HEK293T (cell line): ENCODE measurements at regions not wholly inside any gene's neighbourhood (a gene's known extent, or its start where the extent isn't known, plus 50 kb on each side); places are given as distances from the start of the nearest gene placed in this dataset.
"Not testable (repeated sequence)": the region's sequence is repeated elsewhere in the genome, so short reads cannot be mapped to it uniquely, and the experiment has no call there.

Experiments
- CTCF ChIA-PET: fragments of 350-600 bp; formaldehyde crosslinking; extraction: SDS; loops from one replicate; lab custom pipeline; 2021; ENCODE audit warnings: antibody characterized with exemption, inconsistent platforms; lab: Yijun Ruan, JAX
- POLR2A ChIA-PET: fragments of 350-600 bp; formaldehyde crosslinking; extraction: SDS; loops from one replicate; lab custom pipeline; 2020; ENCODE audit warnings: antibody characterized with exemption, inconsistent platforms; lab: Yijun Ruan, JAX
- DNase-seq: peaks from one replicate; pipeline ENCODE4 v3.0.0; 2012; ENCODE audit warnings: mixed read lengths; ENCODE audit errors: extremely low spot score
- L3MBTL2 ChIP-seq: fragments of 450-650 bp; conservative IDR thresholded peaks from 2 replicates; pipeline ENCODE4 v1.6.1; 2016; ENCODE audit warnings: mild to moderate bottlenecking
- ZNF384 ChIP-seq: fragments of 450-650 bp; IDR thresholded peaks from 2 replicates; pipeline ENCODE4 v1.6.1; 2016
- TF ChIP-seq, protein P1 (sequence below): fragments of 450-650 bp; IDR thresholded peaks from 2 replicates; pipeline ENCODE4 v1.6.1; 2016

DNA sequence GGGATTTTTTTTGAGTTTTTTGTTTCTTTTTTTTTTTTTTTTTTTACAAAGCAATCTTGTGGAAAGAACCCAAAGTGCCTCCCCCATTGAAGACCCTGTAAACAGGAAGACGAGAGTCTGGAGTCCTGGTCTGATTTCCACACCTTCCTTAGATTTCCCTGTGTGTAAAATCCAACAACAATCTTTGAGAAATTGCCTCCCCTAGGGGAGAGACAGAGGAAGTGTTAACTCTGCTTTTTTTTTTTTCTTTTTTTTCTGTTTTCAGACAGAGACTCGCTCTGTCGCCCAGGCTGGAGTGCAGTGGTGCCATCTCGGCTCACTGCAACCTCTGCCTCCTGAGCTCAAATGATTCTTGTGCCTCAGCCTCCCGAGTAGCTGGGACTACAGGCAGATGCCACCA, 82.0 kb upstream of the CLEC6A start:
- CTCF ChIA-PET: interaction anchor here (0.7 kb wide), 1 partner anchor 1224 kb away, joined by 4 read pairs; no protein-coding TSS in a partner anchor
- POLR2A ChIA-PET: not testable (repeated sequence)
- peak; percentile 16 for DNase-seq
- TF ChIP-seq ZNF384: peak; percentile 72

DNA sequence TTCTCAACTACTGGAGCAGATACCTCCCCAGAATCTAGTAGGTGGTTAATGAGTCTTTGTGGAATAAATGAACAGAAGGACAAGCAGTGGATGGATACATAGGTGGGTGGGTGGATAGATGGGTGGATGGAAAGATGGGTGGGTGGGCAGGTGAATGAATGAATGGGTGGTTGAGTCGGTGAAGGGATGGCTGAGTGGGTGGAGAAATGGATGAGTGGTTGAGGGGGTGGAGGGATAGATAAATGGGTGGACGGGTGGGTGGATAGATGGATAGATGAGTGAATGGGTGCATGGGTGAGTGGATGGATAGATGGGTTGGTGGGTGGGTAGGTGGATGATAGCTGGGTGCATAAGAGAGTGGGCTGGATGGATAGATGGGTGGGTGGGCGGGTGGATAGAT, 80.6 kb upstream of the CLEC6A start:
- CTCF ChIA-PET, POLR2A ChIA-PET, DNase-seq: not testable (repeated sequence)

DNA sequence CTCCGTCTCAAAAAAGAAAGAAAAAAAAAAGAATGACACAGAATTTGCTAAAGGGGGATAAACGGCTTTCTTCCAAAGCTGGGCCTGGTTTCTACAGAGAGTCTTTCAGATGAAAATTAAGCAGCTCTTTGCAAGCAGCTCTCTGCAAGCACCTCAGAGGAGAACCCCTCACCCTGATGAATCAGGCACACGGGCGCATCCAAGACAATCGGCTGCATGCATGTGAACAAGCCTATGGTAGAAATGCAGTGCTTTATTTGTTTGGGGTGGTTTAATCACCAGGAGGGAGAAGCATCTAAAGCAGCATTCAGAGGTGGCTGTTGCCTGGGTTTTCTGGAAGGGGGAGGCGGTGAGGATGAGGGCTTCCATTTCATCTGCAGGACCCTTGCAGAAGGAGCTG, 78.0 kb upstream of the CLEC6A start:
- DNase-seq, POLR2A ChIA-PET, CTCF ChIA-PET: not testable (repeated sequence)

DNA sequence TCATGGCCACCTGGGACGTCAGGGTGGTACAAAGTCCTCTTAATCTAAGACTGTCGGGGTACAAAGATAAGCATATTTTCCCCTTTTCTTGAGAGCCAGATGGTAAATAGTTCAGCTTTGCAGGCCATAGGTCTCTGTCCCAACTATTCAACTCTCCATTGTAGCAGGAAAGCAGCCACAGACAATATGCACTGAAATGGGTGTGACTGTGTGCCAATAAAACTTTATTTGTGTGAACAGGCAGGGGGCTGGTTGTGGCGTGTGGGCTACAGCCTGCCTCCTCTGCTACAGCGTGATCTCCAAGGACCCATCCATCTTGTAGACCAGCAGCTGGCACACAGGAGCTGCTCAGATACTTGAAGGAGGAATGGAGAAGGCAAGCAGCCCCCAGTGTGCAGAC, 73.2 kb upstream of the CLEC6A start:
- POLR2A ChIA-PET, DNase-seq, CTCF ChIA-PET: not testable (repeated sequence)

DNA sequence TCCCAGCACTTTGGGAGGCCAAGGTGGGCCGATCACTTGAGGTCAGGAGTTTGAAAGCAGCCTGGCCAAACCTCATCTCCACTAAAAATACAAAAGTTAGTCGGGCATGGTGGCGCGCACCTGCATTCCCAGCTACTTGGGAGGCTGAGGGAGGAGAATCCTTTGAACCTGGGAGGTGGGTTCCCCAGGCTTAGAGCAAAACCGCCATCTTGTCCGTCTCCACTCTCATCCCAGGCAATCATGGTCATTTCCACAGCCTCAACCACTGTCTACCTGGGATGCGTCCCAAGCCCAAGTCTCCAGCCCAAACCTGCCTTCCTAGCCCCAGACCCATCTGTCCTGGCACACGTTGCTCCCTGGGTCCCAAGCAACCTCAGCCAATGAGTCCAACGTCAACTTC, 71.1 kb upstream of the CLEC6A start:
- CTCF ChIA-PET, POLR2A ChIA-PET, DNase-seq: not testable (repeated sequence)

DNA sequence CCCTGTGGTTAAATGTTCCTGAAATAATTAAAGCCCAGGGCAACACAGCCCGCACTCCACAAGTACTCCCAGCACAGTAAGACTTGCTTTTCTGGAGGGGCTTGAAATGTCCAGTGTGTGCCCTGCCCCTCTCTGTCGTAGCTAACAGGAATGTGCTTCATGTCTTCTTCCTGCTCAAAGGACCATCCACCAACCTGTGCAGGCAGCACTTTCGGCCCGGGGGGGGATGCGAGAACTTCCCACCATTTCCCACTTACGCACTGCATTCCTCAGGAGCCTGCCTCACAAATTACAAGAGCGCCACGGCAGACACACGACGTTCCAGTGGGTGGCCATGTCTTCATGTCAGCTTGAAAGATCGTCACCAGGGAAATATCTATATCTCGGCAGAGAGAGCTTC, 70.3 kb upstream of the CLEC6A start:
- DNase-seq, CTCF ChIA-PET, POLR2A ChIA-PET: not testable (repeated sequence)

DNA sequence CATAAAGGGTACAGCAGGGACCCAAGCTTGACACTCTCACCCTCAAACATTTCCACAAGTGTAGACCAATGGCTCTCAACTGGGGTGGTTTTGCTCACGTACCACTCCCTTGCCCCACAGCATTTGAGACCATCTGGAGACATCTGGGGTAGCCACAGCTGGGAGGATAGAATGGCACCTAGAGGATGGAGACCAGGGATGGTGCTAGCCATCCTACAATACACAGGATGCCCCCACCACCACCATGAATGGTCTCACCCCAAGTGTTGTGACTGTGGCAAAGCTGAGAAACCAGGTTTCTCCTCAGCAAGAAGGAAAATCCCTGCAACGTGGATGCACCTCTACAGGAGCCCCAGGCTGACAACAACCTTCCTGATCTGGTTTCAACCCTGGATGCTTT, 69.1 kb upstream of the CLEC6A start:
- POLR2A ChIA-PET, CTCF ChIA-PET, DNase-seq: not testable (repeated sequence)

DNA sequence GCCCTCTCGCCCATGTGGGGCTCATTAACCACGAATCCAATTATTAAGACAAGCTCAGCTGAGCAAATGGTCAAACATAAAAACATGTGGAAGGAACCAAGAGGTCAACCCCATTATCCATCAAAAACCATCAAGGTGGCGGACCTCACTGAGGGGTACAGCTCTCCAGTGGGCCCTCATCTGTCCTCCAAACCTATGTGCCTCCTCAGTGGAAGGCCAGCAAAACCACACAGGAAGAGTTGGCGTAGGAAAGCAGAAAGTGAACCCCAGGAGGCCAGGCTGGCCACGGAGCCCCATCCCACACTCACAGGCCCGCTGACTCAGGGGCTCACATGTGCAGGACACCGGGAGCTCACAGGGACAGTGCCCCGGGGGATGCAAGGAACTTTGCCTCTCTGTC, 66.5 kb upstream of the CLEC6A start:
- POLR2A ChIA-PET, CTCF ChIA-PET, DNase-seq: not testable (repeated sequence)

DNA sequence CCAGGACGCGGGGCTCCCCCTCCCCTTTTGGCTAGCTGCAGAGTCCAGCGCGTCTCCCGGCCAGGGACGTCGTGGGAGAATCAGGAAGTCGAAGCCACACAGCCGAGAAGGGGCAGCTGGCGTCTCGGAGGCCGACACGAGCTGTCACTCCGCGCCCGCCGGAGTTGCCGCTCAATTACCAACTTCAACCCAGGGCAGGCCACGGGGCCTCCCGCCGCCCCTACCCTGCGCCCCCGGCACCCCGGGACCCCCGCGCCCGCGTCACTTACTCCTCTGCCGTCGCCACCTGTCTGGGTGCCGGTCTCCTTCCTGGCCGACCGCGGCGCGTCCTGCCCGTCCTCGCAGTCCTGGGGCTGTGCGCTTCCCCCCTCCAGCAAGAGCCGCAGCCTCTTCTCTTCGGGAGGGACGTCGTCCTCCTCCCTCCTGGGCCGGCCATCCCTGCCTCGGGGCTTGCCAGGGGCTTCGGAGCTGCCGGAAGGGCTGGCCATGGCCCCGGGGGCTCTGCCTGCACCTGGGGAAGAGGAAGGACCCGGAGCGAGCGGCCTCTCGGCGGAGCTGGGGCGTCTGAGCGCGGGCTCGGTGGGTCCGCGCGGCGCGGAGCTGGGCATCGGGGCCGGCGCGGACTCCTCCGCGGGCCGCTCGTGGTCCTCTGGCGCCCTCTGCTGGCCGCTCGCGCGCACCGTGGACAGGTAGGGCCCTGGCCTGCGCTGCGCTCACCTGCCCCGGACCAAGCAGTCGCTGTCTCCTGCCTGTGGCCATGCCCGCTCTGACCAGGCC, 65.6 kb upstream of the CLEC6A start:
- CTCF ChIA-PET: interaction anchor here (0.6 kb wide), 1 partner anchor 60 kb away, joined by 4 read pairs; no protein-coding TSS in a partner anchor
- POLR2A ChIA-PET: not testable (repeated sequence)
- DNase-seq: peak; percentile 39
- peak; percentile 16; the same call in 1 of the 2 replicates for TF ChIP-seq L3MBTL2

DNA sequence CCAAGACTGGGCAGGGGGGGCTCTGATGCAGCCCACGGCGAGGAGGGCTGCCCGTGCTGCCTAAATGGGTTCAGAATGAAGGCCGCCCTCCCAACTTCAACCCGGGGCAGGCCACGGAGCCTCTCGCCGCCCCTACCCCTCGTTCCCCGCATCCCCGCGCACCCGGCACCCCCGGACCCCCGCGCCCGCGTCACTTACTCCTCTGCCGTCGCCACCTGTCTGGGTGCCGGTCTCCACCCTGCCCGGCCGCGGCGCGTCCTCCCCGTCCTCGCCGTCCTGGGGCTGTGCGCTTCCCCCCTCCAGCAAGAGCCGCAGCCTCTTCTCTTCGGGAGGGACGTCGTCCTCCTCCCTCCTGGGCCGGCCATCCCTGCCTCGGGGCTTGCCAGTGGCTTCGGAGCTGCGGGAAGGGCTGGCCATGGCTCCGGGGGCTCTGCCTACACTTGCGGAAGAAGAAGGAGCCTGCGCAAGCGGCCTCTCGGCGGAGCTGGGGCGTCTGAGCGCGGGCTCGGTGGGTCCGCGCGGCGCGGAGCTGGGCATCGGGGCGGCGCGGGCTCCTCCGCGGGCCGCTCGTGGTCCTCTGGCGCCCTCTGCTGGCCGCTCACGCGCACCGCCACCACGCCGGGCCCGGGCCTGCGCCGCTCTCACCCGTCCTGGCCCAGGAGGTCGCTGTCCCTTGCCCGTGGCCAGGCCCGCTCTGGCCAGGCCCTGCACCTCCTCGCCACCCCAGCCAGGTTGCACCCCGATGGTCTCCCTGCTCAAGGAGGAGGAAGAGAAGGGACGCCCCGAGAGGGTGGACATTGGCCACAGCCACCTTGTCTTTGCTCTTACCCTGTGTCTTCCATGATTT, 59.3 kb upstream of the CLEC6A start:
- POLR2A ChIA-PET: not testable (repeated sequence)
- DNase-seq: peak; percentile 37
- CTCF ChIA-PET: interaction anchor here (0.7 kb wide), 1 partner anchor 166 kb away, joined by 3 read pairs; no protein-coding TSS in a partner anchor

DNA sequence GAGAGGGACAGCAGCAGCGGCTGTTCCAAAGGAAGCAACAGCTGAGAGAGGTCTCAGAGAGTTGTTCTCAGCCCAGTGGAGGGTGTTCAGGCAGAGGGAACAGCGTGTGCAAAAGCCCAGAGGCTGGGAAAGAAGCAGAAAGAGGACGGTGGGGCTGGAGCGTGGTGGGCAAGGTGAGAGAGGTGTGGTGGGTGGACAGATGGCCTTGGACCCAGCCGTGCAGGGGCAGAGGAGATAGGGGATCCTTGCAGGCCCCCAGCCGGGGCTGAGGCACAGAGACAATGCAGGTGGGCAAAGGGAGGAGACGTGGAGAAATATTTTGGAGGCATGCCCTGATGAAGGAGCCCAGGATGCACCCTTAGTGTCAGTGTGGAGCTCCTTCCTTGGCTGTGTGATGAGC, 58.4 kb upstream of the CLEC6A start:
- CTCF ChIA-PET, DNase-seq, POLR2A ChIA-PET: not testable (repeated sequence)

DNA sequence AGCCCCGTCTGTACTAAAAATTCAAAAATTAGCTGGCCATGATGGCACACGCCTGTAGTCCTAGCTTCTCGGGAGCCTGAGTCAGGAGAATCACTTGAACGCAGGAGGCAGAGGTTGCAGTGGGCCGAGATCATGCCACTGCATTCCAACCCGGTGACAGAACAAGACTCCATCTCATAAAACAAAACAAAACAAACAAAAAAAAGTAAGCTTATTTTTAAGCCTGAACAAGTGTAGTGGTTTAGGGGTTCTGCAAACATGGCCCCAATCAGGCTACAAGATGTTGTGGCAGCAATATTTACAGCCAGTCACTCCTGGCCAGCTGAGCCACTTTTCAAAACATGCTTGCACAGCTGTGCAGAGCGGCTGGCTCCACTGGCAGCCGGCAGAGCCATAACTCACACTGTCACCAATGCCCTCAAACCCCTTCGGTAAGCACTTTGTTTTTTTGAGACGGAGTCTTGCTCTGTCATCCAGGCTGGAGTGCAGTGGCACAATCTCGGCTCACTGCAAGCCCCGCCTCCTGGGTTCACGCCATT, 56.2 kb upstream of the CLEC6A start:
- POLR2A ChIA-PET, DNase-seq, CTCF ChIA-PET: not testable (repeated sequence)
- TF ChIP-seq, protein P1, sequence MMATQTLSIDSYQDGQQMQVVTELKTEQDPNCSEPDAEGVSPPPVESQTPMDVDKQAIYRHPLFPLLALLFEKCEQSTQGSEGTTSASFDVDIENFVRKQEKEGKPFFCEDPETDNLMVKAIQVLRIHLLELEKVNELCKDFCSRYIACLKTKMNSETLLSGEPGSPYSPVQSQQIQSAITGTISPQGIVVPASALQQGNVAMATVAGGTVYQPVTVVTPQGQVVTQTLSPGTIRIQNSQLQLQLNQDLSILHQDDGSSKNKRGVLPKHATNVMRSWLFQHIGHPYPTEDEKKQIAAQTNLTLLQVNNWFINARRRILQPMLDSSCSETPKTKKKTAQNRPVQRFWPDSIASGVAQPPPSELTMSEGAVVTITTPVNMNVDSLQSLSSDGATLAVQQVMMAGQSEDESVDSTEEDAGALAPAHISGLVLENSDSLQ: peak; percentile 68

DNA sequence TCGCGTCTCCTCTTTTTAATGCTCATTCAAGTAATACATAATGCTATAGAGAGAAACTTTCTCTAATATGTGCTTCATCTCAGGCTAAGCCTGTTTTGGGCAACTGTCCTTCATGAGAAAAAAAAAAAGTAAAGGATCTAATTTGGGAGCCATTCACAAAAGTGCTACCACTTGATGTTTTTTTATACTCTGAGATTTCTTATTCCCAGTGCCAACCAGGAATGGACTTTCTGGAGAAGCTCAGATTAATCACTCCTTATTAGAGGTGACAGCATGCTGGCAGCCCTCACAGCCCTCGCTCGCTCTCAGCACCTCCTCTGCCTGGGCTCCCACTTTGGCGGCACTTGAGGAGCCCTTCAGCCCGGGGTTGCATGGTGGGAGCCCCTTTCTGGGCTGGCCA, 51.9 kb upstream of the CLEC6A start:
- POLR2A ChIA-PET, DNase-seq: not testable (repeated sequence)
- CTCF ChIA-PET: interaction anchor here (0.7 kb wide), 1 partner anchor 214 kb away, joined by 3 read pairs; no protein-coding TSS in a partner anchor

DNA sequence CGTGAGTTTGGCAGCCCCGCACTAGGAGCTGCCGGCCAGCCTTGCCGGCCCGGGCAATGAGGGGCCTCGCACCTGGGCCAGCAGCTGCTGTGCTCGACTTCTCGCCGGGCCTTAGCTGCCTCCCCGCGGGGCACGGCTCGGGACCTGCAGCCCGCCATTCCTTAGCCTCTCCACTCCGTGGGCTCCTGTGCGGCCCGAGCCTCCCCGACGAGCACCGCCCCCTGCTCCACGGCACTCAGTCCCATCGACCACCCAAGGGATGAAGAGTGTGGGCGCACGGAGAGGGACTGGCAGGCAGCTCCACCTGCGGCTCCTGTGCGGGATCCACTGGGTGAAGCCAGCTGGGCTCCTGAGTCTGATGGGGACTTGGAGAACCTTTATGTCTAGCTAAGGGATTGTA, 51.4 kb upstream of the CLEC6A start:
- DNase-seq, POLR2A ChIA-PET: not testable (repeated sequence)
- CTCF ChIA-PET: interaction anchor here (0.7 kb wide), 1 partner anchor 214 kb away, joined by 3 read pairs; no protein-coding TSS in a partner anchor
